Left ventricle myocardium inferior (tissue), 1 donor: ENCODE measurements at regions not wholly inside any gene's neighbourhood (a gene's known extent, or its start where the extent isn't known, plus 50 kb on each side); places are given as distances from the start of the nearest gene placed in this dataset.

Experiments
- DNase-seq: peaks from one replicate; pipeline ENCODE4 v3.0.0-alpha.2; 2020
- H3K27ac ChIP-seq: fragments of 200-600 bp; replicated peaks from 2 replicates; pipeline ENCODE4 v1.8.0; 2021
- H3K27me3 ChIP-seq: fragments of 200-600 bp; 2 replicates; pipeline ENCODE4 v1.8.0; 2021; ENCODE audit warnings: low read depth
- H3K36me3 ChIP-seq: fragments of 200-600 bp; 2 replicates; pipeline ENCODE4 v1.8.0; 2021
- H3K4me1 ChIP-seq: fragments of 200-600 bp; 2 replicates; pipeline ENCODE4 v1.8.0; 2021
- H3K4me3 ChIP-seq: fragments of 200-600 bp; 2 replicates; pipeline ENCODE4 v1.8.0; 2021; ENCODE audit warnings: mild to moderate bottlenecking, moderate library complexity
- H3K9me3 ChIP-seq: fragments of 200-600 bp; replicated peaks from 2 replicates; pipeline ENCODE4 v1.8.0; 2021
- CTCF ChIP-seq: fragments of 200-600 bp; IDR thresholded peaks from 2 replicates; pipeline ENCODE4 v1.8.0; 2021; ENCODE audit warnings: antibody characterized with exemption, mild to moderate bottlenecking, borderline replicate concordance
- intact Hi-C: fragments of 100-400 bp; cut with micrococcal nuclease; formaldehyde crosslinking; loops from one replicate; pipeline ENCODE4 v1.11.0; 2022
- donor health status: DM: no; HTN: yes; CAD: no; lungs with severe emphysema.

GRCh38 chr2:19504400-19505198 lies 146.2 kb upstream of the OSR1 start:
- no peak overlapping the region for H3K27ac ChIP-seq
- H3K9me3 ChIP-seq: no peaks in the 10 kb centered on the region
- no peak for TF ChIP-seq CTCF
- no peaks in the 10 kb centered on the region for H3K27me3 ChIP-seq
- H3K36me3 ChIP-seq: no peaks in the 10 kb centered on the region
- intact Hi-C loops: no loop called here
- no peak overlapping the region for H3K4me3 ChIP-seq
- H3K4me1 ChIP-seq: no peaks in the 10 kb centered on the region
- no peak for DNase-seq

GRCh38 chr2:19503915-19504314 lies 145.5 kb upstream of the OSR1 start:
- Histone ChIP-seq H3K4me1 (no peaks in the 10 kb centered on the region), H3K27ac (no peak overlapping the region), H3K36me3 (no peaks in the 10 kb centered on the region), H3K9me3 (no peaks in the 10 kb centered on the region), H3K4me3 (no peak overlapping the region), H3K27me3 (no peaks in the 10 kb centered on the region)
- no peak for TF ChIP-seq CTCF
- intact Hi-C loops: no loop called here
- DNase-seq: no peak

- H3K4me1 ChIP-seq: no peaks in the 10 kb centered on the region
- DNase-seq: no peak
- no peak overlapping the region for H3K27ac ChIP-seq
- no peaks in the 10 kb centered on the region for H3K27me3 ChIP-seq
- TF ChIP-seq CTCF: no peak
- no peaks in the 10 kb centered on the region for H3K36me3 ChIP-seq
- H3K4me3 ChIP-seq: no peak overlapping the region
- no peaks in the 10 kb centered on the region for H3K9me3 ChIP-seq
- intact Hi-C loops: no loop called here
Measured at GRCh38 chr2:19503406-19503805, 145.0 kb upstream of the OSR1 start.

GRCh38 chr2:19500126-19500525 lies 141.7 kb upstream of the OSR1 start:
- no peak overlapping the region for H3K27ac ChIP-seq
- H3K4me1 ChIP-seq: no peaks in the 10 kb centered on the region
- H3K4me3 ChIP-seq: no peak overlapping the region
- no peak for DNase-seq
- intact Hi-C loops: no loop called here
- H3K36me3 ChIP-seq: no peaks in the 10 kb centered on the region
- TF ChIP-seq CTCF: no peak
- no peaks in the 10 kb centered on the region for H3K27me3 ChIP-seq
- no peaks in the 10 kb centered on the region for H3K9me3 ChIP-seq

GRCh38 chr2:19496646-19497045 lies 138.2 kb upstream of the OSR1 start:
- DNase-seq: no peak
- Histone ChIP-seq H3K9me3 (no peaks in the 10 kb centered on the region), H3K4me3 (no peak overlapping the region), H3K4me1 (no peaks in the 10 kb centered on the region), H3K27ac (no peak overlapping the region), H3K36me3 (no peaks in the 10 kb centered on the region), H3K27me3 (no peaks in the 10 kb centered on the region)
- intact Hi-C loops: no loop called here
- no peak for TF ChIP-seq CTCF
